IMR-90 (cell line): ENCODE measurements at regions not wholly inside any gene's neighbourhood (a gene's known extent, or its start where the extent isn't known, plus 50 kb on each side); places are given as distances from the start of the nearest gene placed in this dataset.

Experiments used
- ATAC-seq: fragments of 200-7000 bp; cut with Tn5 transposase; 2 replicates; pipeline ENCODE4 v1.9.1; 2020; ENCODE audit warnings: low read depth, mild to moderate bottlenecking, moderate library complexity
- BruUV-seq: library from RNA; stranded (reverse); fragments of 400-500 nt; replicated peaks from 2 replicates; lab custom pipeline; 2021; lab: Mats Ljungman, UMichigan
- CTCF ChIA-PET: fragments of 300-600 bp; formaldehyde crosslinking; extraction: SDS; loops from one replicate; lab custom pipeline; 2021; ENCODE audit warnings: antibody characterized with exemption; lab: Yijun Ruan, JAX
- POLR2A ChIA-PET: fragments of 300-600 bp; sonication (Branson Sonifier 250); formaldehyde crosslinking; loops from one replicate; lab custom pipeline; 2022; ENCODE audit warnings: antibody characterized with exemption; ENCODE audit not compliant: unreplicated experiment; lab: Charles Lee
- DNase-seq: peaks from one replicate; pipeline ENCODE4 v3.0.0; 2013
- H2AFZ ChIP-seq: replicated peaks from 2 replicates; pipeline ENCODE3; 2013; ENCODE audit warnings: low read length, mild to moderate bottlenecking; ENCODE audit not compliant: poor library complexity
- H2AK5ac ChIP-seq: 2 replicates; pipeline ENCODE4 v1.6.1; 2013; ENCODE audit warnings: low read depth, low read length, inconsistent platforms
- H2AK9ac ChIP-seq: replicated peaks from 2 replicates; pipeline ENCODE3; 2013; ENCODE audit warnings: mild to moderate bottlenecking, low read depth, low read length, moderate library complexity; ENCODE audit not compliant: poor library complexity
- H2BK120ac ChIP-seq: 2 replicates; pipeline ENCODE4 v1.6.1; 2013; ENCODE audit warnings: low read depth, low read length, inconsistent platforms
- H2BK15ac ChIP-seq: 3 replicates; pipeline ENCODE4 v1.6.1; 2013; ENCODE audit warnings: low read depth, low read length, inconsistent platforms
- H2BK20ac ChIP-seq: 2 replicates; pipeline ENCODE4 v1.6.1; 2013; ENCODE audit warnings: low read depth, mild to moderate bottlenecking, inconsistent platforms, low read length, moderate library complexity
- H2BK5ac ChIP-seq: 2 replicates; pipeline ENCODE4 v1.6.1; 2013; ENCODE audit warnings: mild to moderate bottlenecking, low read depth, low read length, inconsistent platforms; ENCODE audit not compliant: poor library complexity, severe bottlenecking
- H3K14ac ChIP-seq: replicated peaks from 2 replicates; pipeline ENCODE4 v1.6.1; 2013; ENCODE audit warnings: low read depth, low read length, inconsistent platforms
- H3K18ac ChIP-seq: 2 replicates; pipeline ENCODE4 v1.6.1; 2013; ENCODE audit warnings: low read depth, low read length, control low read depth
- H3K23ac ChIP-seq: 2 replicates; pipeline ENCODE4 v1.6.1; 2013; ENCODE audit warnings: low read depth, low read length, inconsistent platforms
- H3K27ac ChIP-seq: 2 replicates; pipeline ENCODE4 v1.5.1; 2013; ENCODE audit warnings: mild to moderate bottlenecking, control low read depth, low read length; ENCODE audit not compliant: insufficient read depth
- H3K27me3 ChIP-seq: 2 replicates; pipeline ENCODE4 v1.6.1; 2013; ENCODE audit warnings: low read length; ENCODE audit not compliant: control insufficient read depth, insufficient read depth
- H3K36me3 ChIP-seq: 2 replicates; pipeline ENCODE4 v1.6.1; 2013; ENCODE audit warnings: low read length, mixed read lengths; ENCODE audit not compliant: control insufficient read depth, insufficient read depth
- H3K4ac ChIP-seq: 2 replicates; pipeline ENCODE4 v1.6.1; 2013; ENCODE audit warnings: low read depth, low read length, inconsistent platforms
- H3K4me1 ChIP-seq: 2 replicates; pipeline ENCODE4 v1.6.1; 2013; ENCODE audit warnings: low read length, mixed read lengths; ENCODE audit not compliant: control insufficient read depth, insufficient read depth
- H3K4me2 ChIP-seq: 2 replicates; pipeline ENCODE4 v1.6.1; 2013; ENCODE audit warnings: low read depth, mild to moderate bottlenecking, control low read depth, low read length, moderate library complexity
- H3K4me3 ChIP-seq: 2 replicates; pipeline ENCODE4 v1.5.1; 2013; ENCODE audit warnings: low read depth, mild to moderate bottlenecking, control low read depth, low read length, moderate library complexity; ENCODE audit not compliant: insufficient read depth
- H3K56ac ChIP-seq: 2 replicates; pipeline ENCODE4 v1.6.1; 2013; ENCODE audit warnings: low read length, inconsistent platforms; ENCODE audit not compliant: insufficient read depth; ENCODE audit errors: extremely low read depth
- H3K79me1 ChIP-seq, 2 experiments: 2 replicates each; pipeline ENCODE4 v1.6.1; 2013; ENCODE audit warnings: low read length in 2 of 2, inconsistent platforms in 1 of 2, low read depth in 1 of 2
- H3K9ac ChIP-seq: 2 replicates; pipeline ENCODE4 v1.6.1; 2013; ENCODE audit warnings: low read depth, low read length, control low read depth
- H3K9me1 ChIP-seq: 2 replicates; pipeline ENCODE4 v1.6.1; 2013; ENCODE audit warnings: low read length, inconsistent platforms; ENCODE audit not compliant: insufficient read depth
- H3K9me3 ChIP-seq: 2 replicates; pipeline ENCODE4 v1.6.1; 2013; ENCODE audit warnings: low read length; ENCODE audit not compliant: control insufficient read depth, insufficient read depth
- H4K20me1 ChIP-seq: 2 replicates; pipeline ENCODE4 v1.6.1; 2013; ENCODE audit warnings: low read length, inconsistent platforms; ENCODE audit not compliant: insufficient read depth
- H4K5ac ChIP-seq: 2 replicates; pipeline ENCODE4 v1.6.1; 2013; ENCODE audit warnings: mild to moderate bottlenecking, low read depth, low read length, control low read depth
- H4K8ac ChIP-seq, 2 experiments: 2 replicates each; pipeline ENCODE4 v1.6.1; 2013; ENCODE audit warnings: low read depth in 2 of 2, low read length in 2 of 2, control low read depth in 1 of 2, inconsistent platforms in 1 of 2
- H4K91ac ChIP-seq: 2 replicates; pipeline ENCODE4 v1.6.1; 2013; ENCODE audit warnings: low read depth, low read length, inconsistent platforms; ENCODE audit not compliant: insufficient read depth
- BHLHE40 ChIP-seq: fragments of 150-350 bp; IDR thresholded peaks from 2 replicates; pipeline ENCODE4 v1.6.1; 2016; ENCODE audit warnings: mild to moderate bottlenecking, low read depth, low read length
- CEBPB ChIP-seq: IDR thresholded peaks from 2 replicates; pipeline ENCODE4 v1.6.1; 2012; ENCODE audit warnings: low read depth, low read length, improper control_type of control experiment
- FOS ChIP-seq: fragments of 150-350 bp; IDR thresholded peaks from 2 replicates; pipeline ENCODE4 v1.6.1; 2016; ENCODE audit warnings: low read depth, low read length
- MAFK ChIP-seq: IDR thresholded peaks from 2 replicates; pipeline ENCODE4 v1.6.1; 2012; ENCODE audit warnings: low read depth, low read length, improper control_type of control experiment
- MAZ ChIP-seq: IDR thresholded peaks from 2 replicates; pipeline ENCODE4 v1.6.1; 2012; ENCODE audit warnings: low read depth, mild to moderate bottlenecking, low read length, improper control_type of control experiment, moderate library complexity, borderline replicate concordance
- MXI1 ChIP-seq: IDR thresholded peaks from 2 replicates; pipeline ENCODE4 v1.6.1; 2012; ENCODE audit warnings: low read depth, mild to moderate bottlenecking, low read length, moderate library complexity, borderline replicate concordance
- NFE2L2 ChIP-seq: fragments of 150-350 bp; IDR thresholded peaks from 2 replicates; pipeline ENCODE4 v1.6.1; 2016; ENCODE audit warnings: low read depth, mild to moderate bottlenecking, low read length
- POLR2A ChIP-seq: IDR thresholded peaks from 2 replicates; pipeline ENCODE4 v1.6.1; 2012; ENCODE audit warnings: mild to moderate bottlenecking, low read depth, low read length
- RAD21 ChIP-seq: IDR thresholded peaks from 2 replicates; pipeline ENCODE4 v1.6.1; 2012; ENCODE audit warnings: low read length, improper control_type of control experiment
- RCOR1 ChIP-seq: IDR thresholded peaks from 2 replicates; pipeline ENCODE4 v1.6.1; 2012; ENCODE audit warnings: mild to moderate bottlenecking, low read length, improper control_type of control experiment; ENCODE audit not compliant: insufficient replicate concordance
- RFX5 ChIP-seq: IDR thresholded peaks from 2 replicates; pipeline ENCODE4 v1.8.0; 2012; ENCODE audit warnings: low read depth, mild to moderate bottlenecking, low read length, moderate library complexity
- SMC3 ChIP-seq: fragments of 150-350 bp; IDR thresholded peaks from 2 replicates; pipeline ENCODE4 v1.6.1; 2016; ENCODE audit warnings: low read depth, mild to moderate bottlenecking, antibody characterized with exemption, low read length, moderate library complexity
- WGBS, 2 experiments: methylation state at CpG; one replicate each; pipeline versions ENCODE4 v1.1.5 to v1.1.7; 2013; ENCODE audit warnings: missing lambda C conversion rate in 2 of 2; ENCODE audit not compliant: insufficient read length in 1 of 2; ENCODE audit errors: extremely low coverage in 2 of 2; 5-methylcytosine and 5-hydroxymethylcytosine counted together
- dilution Hi-C: fragments of 300-500 bp; cut with HindIII; formaldehyde crosslinking; loops from one replicate; pipeline ENCODE4 v1.14.3; 2018; ENCODE audit warnings: low sequenced_read_pairs; ENCODE audit not compliant: unreplicated experiment
- in situ Hi-C: fragments of 300-500 bp; cut with MboI; formaldehyde crosslinking; loops from 3 replicates; pipeline ENCODE4 v1.14.3; 2019; ENCODE audit warnings: low sequenced_read_pairs, inconsistent platforms, mixed read lengths
- intact Hi-C: fragments of 100-400 bp; cut with micrococcal nuclease; formaldehyde crosslinking; loops from 2 replicates; pipeline ENCODE4 v1.10.0; 2022
- TF ChIP-seq, protein P1 (sequence below): fragments of 150-350 bp; IDR thresholded peaks from 2 replicates; pipeline ENCODE4 v1.6.1; 2016; ENCODE audit warnings: low read depth, mild to moderate bottlenecking, low read length, moderate library complexity, borderline replicate concordance
- TF ChIP-seq, protein P2 (sequence below): fragments of 150-350 bp; IDR thresholded peaks from 2 replicates; pipeline ENCODE4 v1.6.1; 2017; ENCODE audit warnings: mild to moderate bottlenecking, antibody characterized with exemption, low read length, low read depth
- TF ChIP-seq, protein P3 (sequence below): conservative IDR thresholded peaks from 2 replicates; pipeline ENCODE4 v1.5.1; 2012; ENCODE audit warnings: mild to moderate bottlenecking, low read depth, low read length, improper control_type of control experiment

DNA sequence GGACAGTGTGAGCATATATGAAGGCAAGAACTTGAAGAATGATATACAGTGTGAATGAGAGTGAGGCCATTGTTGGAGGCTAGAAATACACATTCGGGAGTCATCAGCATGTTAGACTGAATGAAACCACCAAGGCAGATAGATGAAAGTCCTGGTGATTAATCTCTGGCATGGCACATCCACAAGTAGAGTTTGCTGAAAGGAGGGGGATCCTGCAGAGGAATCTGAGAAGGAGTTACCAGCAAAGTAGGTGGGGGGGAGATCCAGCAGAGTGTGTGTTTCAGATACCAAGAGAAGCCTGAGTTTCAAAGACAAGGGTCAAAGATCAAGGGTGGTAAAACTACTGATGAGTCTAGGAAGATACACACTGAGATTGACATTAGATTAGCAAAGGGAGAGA, 426.7 kb upstream of the DCN start:
- Histone ChIP-seq H4K5ac (no peak overlapping the region), H3K4ac (no peak overlapping the region), H2BK15ac (no peak overlapping the region), H3K27ac (no peak overlapping the region), H2AFZ (no peak overlapping the region), H2AK9ac (no peak overlapping the region), H2BK5ac (no peak overlapping the region), H4K20me1 (no peaks in the 10 kb centered on the region), H3K9me1 (no peaks in the 10 kb centered on the region), H3K4me2 (no peak overlapping the region), H3K9ac (no peak overlapping the region), H2BK120ac (no peak overlapping the region), H3K4me1 (no peaks in the 10 kb centered on the region), H4K91ac (no peak overlapping the region), H3K56ac (no peak overlapping the region), H3K18ac (no peak overlapping the region), H3K27me3 (no peaks in the 10 kb centered on the region; the same call in 1 of the 2 replicates), H3K79me1 (no peaks in the 10 kb centered on the region), H3K14ac (no peak overlapping the region), H2AK5ac (no peak overlapping the region), H4K8ac (no peak overlapping the region), H2BK20ac (no peak overlapping the region), H3K36me3 (no peaks in the 10 kb centered on the region), H3K9me3 (no peaks in the 10 kb centered on the region), H3K23ac (no peak overlapping the region), H3K4me3 (no peak overlapping the region)
- WGBS, 2 experiments: 75% methylated on average over 1 of the region's 1 CpG; no CpG with 5 or more reads in 1 of the 2 experiments
- POLR2A ChIA-PET: no interaction called here
- DNase-seq: no peak
- ATAC-seq: no peak
- CTCF ChIA-PET: no interaction called here
- no peak for TF ChIP-seq POLR2A
- TF ChIP-seq SMC3: no peak
- TF ChIP-seq NFE2L2: no peak
- TF ChIP-seq, protein P1, sequence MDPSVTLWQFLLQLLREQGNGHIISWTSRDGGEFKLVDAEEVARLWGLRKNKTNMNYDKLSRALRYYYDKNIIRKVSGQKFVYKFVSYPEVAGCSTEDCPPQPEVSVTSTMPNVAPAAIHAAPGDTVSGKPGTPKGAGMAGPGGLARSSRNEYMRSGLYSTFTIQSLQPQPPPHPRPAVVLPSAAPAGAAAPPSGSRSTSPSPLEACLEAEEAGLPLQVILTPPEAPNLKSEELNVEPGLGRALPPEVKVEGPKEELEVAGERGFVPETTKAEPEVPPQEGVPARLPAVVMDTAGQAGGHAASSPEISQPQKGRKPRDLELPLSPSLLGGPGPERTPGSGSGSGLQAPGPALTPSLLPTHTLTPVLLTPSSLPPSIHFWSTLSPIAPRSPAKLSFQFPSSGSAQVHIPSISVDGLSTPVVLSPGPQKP: no peak
- no peak for TF ChIP-seq RCOR1
- no peak for TF ChIP-seq BHLHE40
- TF ChIP-seq MAZ: no peak
- TF ChIP-seq RAD21: no peak
- TF ChIP-seq FOS: no peak
- no peak for TF ChIP-seq CEBPB
- TF ChIP-seq, protein P2, sequence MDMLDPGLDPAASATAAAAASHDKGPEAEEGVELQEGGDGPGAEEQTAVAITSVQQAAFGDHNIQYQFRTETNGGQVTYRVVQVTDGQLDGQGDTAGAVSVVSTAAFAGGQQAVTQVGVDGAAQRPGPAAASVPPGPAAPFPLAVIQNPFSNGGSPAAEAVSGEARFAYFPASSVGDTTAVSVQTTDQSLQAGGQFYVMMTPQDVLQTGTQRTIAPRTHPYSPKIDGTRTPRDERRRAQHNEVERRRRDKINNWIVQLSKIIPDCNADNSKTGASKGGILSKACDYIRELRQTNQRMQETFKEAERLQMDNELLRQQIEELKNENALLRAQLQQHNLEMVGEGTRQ: no peak
- no peak for TF ChIP-seq MAFK
- TF ChIP-seq MXI1: no peak
- TF ChIP-seq RFX5: no peak
- TF ChIP-seq, protein P3, sequence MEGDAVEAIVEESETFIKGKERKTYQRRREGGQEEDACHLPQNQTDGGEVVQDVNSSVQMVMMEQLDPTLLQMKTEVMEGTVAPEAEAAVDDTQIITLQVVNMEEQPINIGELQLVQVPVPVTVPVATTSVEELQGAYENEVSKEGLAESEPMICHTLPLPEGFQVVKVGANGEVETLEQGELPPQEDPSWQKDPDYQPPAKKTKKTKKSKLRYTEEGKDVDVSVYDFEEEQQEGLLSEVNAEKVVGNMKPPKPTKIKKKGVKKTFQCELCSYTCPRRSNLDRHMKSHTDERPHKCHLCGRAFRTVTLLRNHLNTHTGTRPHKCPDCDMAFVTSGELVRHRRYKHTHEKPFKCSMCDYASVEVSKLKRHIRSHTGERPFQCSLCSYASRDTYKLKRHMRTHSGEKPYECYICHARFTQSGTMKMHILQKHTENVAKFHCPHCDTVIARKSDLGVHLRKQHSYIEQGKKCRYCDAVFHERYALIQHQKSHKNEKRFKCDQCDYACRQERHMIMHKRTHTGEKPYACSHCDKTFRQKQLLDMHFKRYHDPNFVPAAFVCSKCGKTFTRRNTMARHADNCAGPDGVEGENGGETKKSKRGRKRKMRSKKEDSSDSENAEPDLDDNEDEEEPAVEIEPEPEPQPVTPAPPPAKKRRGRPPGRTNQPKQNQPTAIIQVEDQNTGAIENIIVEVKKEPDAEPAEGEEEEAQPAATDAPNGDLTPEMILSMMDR: no peak
- no TSS peak for BruUV-seq
- dilution Hi-C loops: no loop called here
- in situ Hi-C loops: no loop called here
- intact Hi-C loops: no loop called here
